Esophagus squamous epithelium (tissue), 4 donors: ENCODE measurements at regions not wholly inside any gene's neighbourhood (a gene's known extent, or its start where the extent isn't known, plus 50 kb on each side); places are given as distances from the start of the nearest gene placed in this dataset.

ENCODE experiments used
- POLR2A ChIP-seq, 4 donors: fragments of 450-650 bp; IDR thresholded peaks; one replicate each; pipeline ENCODE4 v1.6.1; 2017; ENCODE audit warnings: antibody characterized with exemption in 4 of 4, mild to moderate bottlenecking in 4 of 4, moderate library complexity in 3 of 4
- TF ChIP-seq, protein P1 (sequence below), 6 experiments: fragments of 450-650 bp in 4 of 6; fragments of 200-600 bp in 2 of 6; sonication (generic) in 2 of 6; IDR thresholded peaks; one replicate each; pipeline ENCODE4 v1.5.1; 2016 to 2019; ENCODE audit warnings: antibody characterized with exemption in 6 of 6, mild to moderate bottlenecking in 4 of 6, moderate library complexity in 4 of 6

DNA sequence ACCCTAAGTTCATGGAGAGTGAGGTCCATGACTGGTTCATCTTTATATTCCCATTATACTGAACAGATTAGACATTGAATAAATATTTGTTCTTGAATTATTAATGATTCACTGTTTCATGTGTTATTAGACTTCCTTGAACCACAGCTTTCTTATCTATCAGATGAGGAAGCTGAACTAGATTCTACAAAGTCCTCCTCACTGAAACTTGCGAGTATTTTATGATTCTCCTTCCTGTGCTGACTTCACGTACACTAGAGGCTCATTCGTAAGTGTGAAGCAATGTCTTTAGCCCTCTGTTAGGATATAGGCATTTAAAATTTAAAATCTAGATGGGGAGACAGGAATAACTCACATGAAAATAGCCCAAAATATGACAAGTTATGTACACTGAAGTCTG is 95.6 kb upstream of the IRF2BP2 start:
- TF ChIP-seq POLR2A (IDR thresholded peaks at IDR 0.05) = no peak
- TF ChIP-seq, protein P1, sequence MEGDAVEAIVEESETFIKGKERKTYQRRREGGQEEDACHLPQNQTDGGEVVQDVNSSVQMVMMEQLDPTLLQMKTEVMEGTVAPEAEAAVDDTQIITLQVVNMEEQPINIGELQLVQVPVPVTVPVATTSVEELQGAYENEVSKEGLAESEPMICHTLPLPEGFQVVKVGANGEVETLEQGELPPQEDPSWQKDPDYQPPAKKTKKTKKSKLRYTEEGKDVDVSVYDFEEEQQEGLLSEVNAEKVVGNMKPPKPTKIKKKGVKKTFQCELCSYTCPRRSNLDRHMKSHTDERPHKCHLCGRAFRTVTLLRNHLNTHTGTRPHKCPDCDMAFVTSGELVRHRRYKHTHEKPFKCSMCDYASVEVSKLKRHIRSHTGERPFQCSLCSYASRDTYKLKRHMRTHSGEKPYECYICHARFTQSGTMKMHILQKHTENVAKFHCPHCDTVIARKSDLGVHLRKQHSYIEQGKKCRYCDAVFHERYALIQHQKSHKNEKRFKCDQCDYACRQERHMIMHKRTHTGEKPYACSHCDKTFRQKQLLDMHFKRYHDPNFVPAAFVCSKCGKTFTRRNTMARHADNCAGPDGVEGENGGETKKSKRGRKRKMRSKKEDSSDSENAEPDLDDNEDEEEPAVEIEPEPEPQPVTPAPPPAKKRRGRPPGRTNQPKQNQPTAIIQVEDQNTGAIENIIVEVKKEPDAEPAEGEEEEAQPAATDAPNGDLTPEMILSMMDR (IDR thresholded peaks at IDR 0.05) = no peak
